Natural killer cell (primary cell): ENCODE measurements at regions not wholly inside any gene's neighbourhood (a gene's known extent, or its start where the extent isn't known, plus 50 kb on each side); places are given as distances from the start of the nearest gene placed in this dataset.

Experiments
- ATAC-seq, 3 donors: fragments of 150-1000 bp in 2 of 3; fragments of 200-7000 bp in 1 of 3; cut with Tn5 transposase; 1 replicate in 1 of 3; 2 replicates in 2 of 3; pipeline ENCODE4 v1.10.0; 2021; ENCODE audit warnings: mild to moderate bottlenecking in 2 of 3, moderate library complexity in 2 of 3
- DNase-seq, 2 donors: peaks; one replicate each; pipeline versions ENCODE4 v3.0.0 to v3.0.0-alpha.2; 2013 to 2021; ENCODE audit warnings: mixed read lengths in 1 of 2
- H3K27ac ChIP-seq: one replicate; pipeline ENCODE4 v1.5.1; 2013; ENCODE audit warnings: mild to moderate bottlenecking, low read length
- H3K27me3 ChIP-seq: one replicate; pipeline ENCODE4 v1.6.1; 2013; ENCODE audit warnings: low read length; ENCODE audit not compliant: control insufficient read depth, insufficient read depth
- H3K36me3 ChIP-seq: one replicate; pipeline ENCODE4 v1.6.1; 2013; ENCODE audit warnings: low read length; ENCODE audit not compliant: control insufficient read depth, insufficient read depth
- H3K4me1 ChIP-seq: one replicate; pipeline ENCODE4 v1.6.1; 2013; ENCODE audit warnings: low read length; ENCODE audit not compliant: control insufficient read depth, insufficient read depth
- H3K4me3 ChIP-seq: one replicate; pipeline ENCODE4 v1.5.1; 2013; ENCODE audit warnings: low read length
- H3K9me3 ChIP-seq: one replicate; pipeline ENCODE4 v1.6.1; 2013; ENCODE audit warnings: low read length; ENCODE audit not compliant: control insufficient read depth, insufficient read depth
- H3K27ac Mint-ChIP-seq, 2 donors: one replicate each; pipeline ENCODE4 v1.8.0; 2022; ENCODE audit warnings: mild to moderate bottlenecking in 2 of 2, mixed read lengths in 2 of 2, moderate library complexity in 1 of 2
- H3K27me3 Mint-ChIP-seq, 2 donors: one replicate each; pipeline ENCODE4 v1.8.0; 2022; ENCODE audit warnings: low read depth in 2 of 2, mixed read lengths in 2 of 2
- H3K36me3 Mint-ChIP-seq: one replicate; pipeline ENCODE4 v1.8.0; 2022; ENCODE audit warnings: mixed read lengths
- H3K4me1 Mint-ChIP-seq, 2 donors: one replicate each; pipeline ENCODE4 v1.8.0; 2022; ENCODE audit warnings: mixed read lengths in 2 of 2
- H3K4me3 Mint-ChIP-seq: one replicate; pipeline ENCODE4 v1.8.0; 2022; ENCODE audit warnings: mild to moderate bottlenecking, moderate library complexity, mixed read lengths
- H3K9me3 Mint-ChIP-seq, 2 donors: one replicate each; pipeline ENCODE4 v1.8.0; 2022; ENCODE audit warnings: mixed read lengths in 2 of 2
- CTCF ChIP-seq: fragments of 200-600 bp; IDR thresholded peaks from one replicate; pipeline ENCODE4 v1.8.0; 2022; ENCODE audit warnings: antibody characterized with exemption
- WGBS: methylation state at CpG from one replicate; pipeline ENCODE4 v1.1.7; 2013; ENCODE audit warnings: missing lambda C conversion rate; ENCODE audit not compliant: insufficient coverage; 5-methylcytosine and 5-hydroxymethylcytosine counted together
- intact Hi-C: fragments of 100-400 bp; cut with micrococcal nuclease; formaldehyde crosslinking; loops from one replicate; pipeline ENCODE4 v1.14.2; 2022

DNA sequence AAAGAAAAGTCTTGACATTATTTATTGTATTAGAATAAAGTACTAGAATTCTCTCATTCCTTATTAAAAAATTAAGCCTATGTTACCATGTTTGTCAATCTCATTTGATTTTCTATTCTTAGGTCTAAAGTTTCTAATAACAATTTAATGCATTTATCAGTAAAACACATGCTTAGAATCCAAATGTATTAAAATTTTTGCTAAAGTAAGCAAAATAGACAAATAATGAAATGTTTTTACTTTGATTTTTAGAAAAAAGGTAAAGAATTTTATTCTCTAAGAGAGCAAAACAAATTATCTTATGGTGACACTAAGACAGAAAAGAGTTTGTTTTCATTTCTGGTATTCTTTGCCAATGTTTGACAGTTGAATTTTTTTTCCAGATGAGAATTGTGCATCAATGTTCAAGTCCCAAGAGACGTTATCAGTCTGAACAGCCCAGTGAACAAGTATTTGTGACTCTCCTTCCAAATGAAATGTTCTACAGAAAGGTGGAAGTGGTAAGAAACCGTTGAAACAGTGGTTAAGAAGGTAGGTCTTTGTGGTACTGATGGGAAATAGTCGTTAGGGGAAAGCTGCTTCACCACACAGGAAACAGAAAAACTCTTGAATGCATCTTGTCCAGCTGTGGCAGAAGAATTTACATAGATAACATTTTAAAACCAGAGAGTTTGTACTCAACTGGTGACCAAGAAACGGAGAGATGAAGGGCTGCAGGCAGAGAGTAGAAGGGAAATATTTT, 402.5 kb downstream of the PTPRC start:
- Histone ChIP-seq H3K27ac (no peak overlapping the region), H3K4me3 (no peak overlapping the region), H3K4me1 (no peaks in the 10 kb centered on the region), H3K36me3 (no peaks in the 10 kb centered on the region), H3K9me3 (no peaks in the 10 kb centered on the region), H3K27me3 (no peaks in the 10 kb centered on the region)
- ATAC-seq, result peak; percentile 65 to 94 (median 83)
- H3K4me3 Mint-ChIP-seq, result peak overlapping the region; percentile 77
- intact Hi-C loops, result loop anchor here (5.0 kb wide), 1 partner anchor 46 kb away; no protein-coding TSS in a partner anchor
- peak overlapping the region; percentile 27 to 75 for H3K27ac Mint-ChIP-seq
- peaks cover 0 to 14% of the 10 kb centered on the region in 2 donors for H3K27me3 Mint-ChIP-seq
- H3K36me3 Mint-ChIP-seq, result no peaks in the 10 kb centered on the region
- H3K4me1 Mint-ChIP-seq, result peaks cover 43% of the 10 kb centered on the region in 2 donors
- 0% methylated on average over 3 of the region's 4 CpGs for WGBS
- H3K9me3 Mint-ChIP-seq, result no peaks in the 10 kb centered on the region
- peak in 1 of 2 donors; percentile 56 for DNase-seq
- TF ChIP-seq CTCF, result no peak

GRCh38 chr1:199042193-199042592, 403.4 kb downstream of the PTPRC start:
- Mint-ChIP-seq H3K36me3 (peaks cover 7% of the 10 kb centered on the region), H3K4me3 (no peak overlapping the region), H3K27me3 (peaks cover 0 to 14% of the 10 kb centered on the region in 2 donors), H3K27ac (no peak overlapping the region), H3K9me3 (no peaks in the 10 kb centered on the region), H3K4me1 (peaks cover 43% of the 10 kb centered on the region in 2 donors)
- no peaks in the 10 kb centered on the region for H3K4me1 ChIP-seq
- no peak overlapping the region for H3K4me3 ChIP-seq
- no peak for DNase-seq
- TF ChIP-seq CTCF, result no peak
- WGBS, result no CpG with 5 or more reads among the region's 1 CpG
- intact Hi-C loops, result loop anchor here (5.0 kb wide), 1 partner anchor 45 kb away; no protein-coding TSS in a partner anchor
- H3K27ac ChIP-seq, result no peak overlapping the region
- no peaks in the 10 kb centered on the region for H3K36me3 ChIP-seq
- no peak for ATAC-seq
- no peaks in the 10 kb centered on the region for H3K9me3 ChIP-seq
- H3K27me3 ChIP-seq, result no peaks in the 10 kb centered on the region

- no peaks in the 10 kb centered on the region for H3K4me1 ChIP-seq
- Mint-ChIP-seq H3K4me3 (no peak overlapping the region), H3K36me3 (peaks cover 27% of the 10 kb centered on the region), H3K27ac (no peak overlapping the region), H3K27me3 (peaks cover 0 to 12% of the 10 kb centered on the region in 2 donors), H3K9me3 (peaks cover 3 to 7% of the 10 kb centered on the region in 2 donors), H3K4me1 (peaks cover 41 to 42% of the 10 kb centered on the region in 2 donors)
- peaks cover 3% of the 10 kb centered on the region for H3K27me3 ChIP-seq
- no peak overlapping the region for H3K4me3 ChIP-seq
- ATAC-seq (no peak), DNase-seq (no peak)
- 61% methylated on average over 1 of the region's 1 CpG for WGBS
- intact Hi-C loops, result loop anchor here (5.0 kb wide), 1 partner anchor 43 kb away; no protein-coding TSS in a partner anchor
- H3K9me3 ChIP-seq, result no peaks in the 10 kb centered on the region
- no peaks in the 10 kb centered on the region for H3K36me3 ChIP-seq
- no peak for TF ChIP-seq CTCF
- H3K27ac ChIP-seq, result no peak overlapping the region
Measured at GRCh38 chr1:199044191-199044590, 405.4 kb downstream of the PTPRC start.
